ENCODE measurements at regions not wholly inside any gene's neighbourhood (a gene's known extent, or its start where the extent isn't known, plus 50 kb on each side); places are given as distances from the start of the nearest gene placed in this dataset.

DNA sequence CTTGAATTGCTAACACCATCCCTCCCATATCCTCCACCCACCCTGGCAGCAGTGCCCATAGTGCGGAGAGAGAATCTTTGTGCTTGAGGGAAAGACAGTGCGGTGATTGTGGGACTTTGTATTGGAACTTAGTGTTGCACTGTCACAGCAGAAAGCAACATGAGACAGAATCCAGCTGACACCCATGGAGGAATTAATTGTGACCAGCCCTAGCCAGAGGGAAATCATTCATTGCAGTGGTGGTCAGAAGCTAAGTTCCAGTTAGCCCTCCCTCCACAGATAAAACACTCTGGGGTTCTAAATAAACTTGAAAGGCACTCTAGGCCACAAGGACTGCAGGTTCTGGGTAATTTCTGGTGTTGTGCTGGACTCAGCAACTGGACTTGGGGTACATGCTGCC lies 1002.6 kb downstream of the TMTC2 start:
- Mint-ChIP-seq H3K4me1 (ENCODE audit: low read depth, unreplicated experiment) (no peaks in the 10 kb centered on the region), H3K4me3 (ENCODE audit: unreplicated experiment) (no peak overlapping the region), H3K36me3 (ENCODE audit: unreplicated experiment) (no peaks in the 10 kb centered on the region), H3K9me3 (ENCODE audit: unreplicated experiment) (no peaks in the 10 kb centered on the region), H3K27ac (ENCODE audit: unreplicated experiment) (no peak overlapping the region), H3K27me3 (ENCODE audit: unreplicated experiment) (no peaks in the 10 kb centered on the region)
- TF ChIP-seq, protein P1, sequence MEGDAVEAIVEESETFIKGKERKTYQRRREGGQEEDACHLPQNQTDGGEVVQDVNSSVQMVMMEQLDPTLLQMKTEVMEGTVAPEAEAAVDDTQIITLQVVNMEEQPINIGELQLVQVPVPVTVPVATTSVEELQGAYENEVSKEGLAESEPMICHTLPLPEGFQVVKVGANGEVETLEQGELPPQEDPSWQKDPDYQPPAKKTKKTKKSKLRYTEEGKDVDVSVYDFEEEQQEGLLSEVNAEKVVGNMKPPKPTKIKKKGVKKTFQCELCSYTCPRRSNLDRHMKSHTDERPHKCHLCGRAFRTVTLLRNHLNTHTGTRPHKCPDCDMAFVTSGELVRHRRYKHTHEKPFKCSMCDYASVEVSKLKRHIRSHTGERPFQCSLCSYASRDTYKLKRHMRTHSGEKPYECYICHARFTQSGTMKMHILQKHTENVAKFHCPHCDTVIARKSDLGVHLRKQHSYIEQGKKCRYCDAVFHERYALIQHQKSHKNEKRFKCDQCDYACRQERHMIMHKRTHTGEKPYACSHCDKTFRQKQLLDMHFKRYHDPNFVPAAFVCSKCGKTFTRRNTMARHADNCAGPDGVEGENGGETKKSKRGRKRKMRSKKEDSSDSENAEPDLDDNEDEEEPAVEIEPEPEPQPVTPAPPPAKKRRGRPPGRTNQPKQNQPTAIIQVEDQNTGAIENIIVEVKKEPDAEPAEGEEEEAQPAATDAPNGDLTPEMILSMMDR (IDR thresholded peaks at IDR 0.05; ENCODE audit: partially characterized antibody, unreplicated experiment) = no peak
- DNase-seq = no peak

DNA sequence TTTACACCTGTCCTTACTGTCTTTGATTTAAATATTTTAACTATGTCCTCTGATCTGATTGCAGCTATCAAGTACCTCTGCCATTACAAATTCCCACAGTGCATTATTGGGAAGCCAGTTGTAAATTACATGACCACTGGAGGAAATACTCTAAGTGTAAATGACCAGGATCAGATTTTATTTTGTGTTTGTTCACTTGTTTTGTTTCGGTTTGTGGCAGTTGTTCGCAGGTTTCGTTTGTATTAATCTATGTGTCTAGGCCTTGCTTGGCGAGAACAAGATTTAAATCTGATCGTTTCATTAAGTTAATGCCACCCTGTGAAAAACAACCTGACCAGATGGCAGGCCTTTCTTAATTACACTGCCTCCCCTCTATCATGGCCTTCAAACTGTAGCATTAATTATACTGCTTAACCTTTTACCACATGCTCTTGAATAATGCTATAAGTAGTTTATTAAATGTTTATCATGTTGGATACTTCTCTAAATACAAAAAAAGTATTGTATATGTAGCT lies 990.1 kb downstream of the TMTC2 start:
- Mint-ChIP-seq H3K27me3 (ENCODE audit: unreplicated experiment) (no peaks in the 10 kb centered on the region), H3K4me3 (ENCODE audit: unreplicated experiment) (no peak overlapping the region), H3K36me3 (ENCODE audit: unreplicated experiment) (no peaks in the 10 kb centered on the region), H3K27ac (ENCODE audit: unreplicated experiment) (no peak overlapping the region), H3K9me3 (ENCODE audit: unreplicated experiment) (no peaks in the 10 kb centered on the region), H3K4me1 (ENCODE audit: low read depth, unreplicated experiment) (no peaks in the 10 kb centered on the region)
- DNase-seq = no peak
- TF ChIP-seq, protein P1 (IDR thresholded peaks at IDR 0.05; ENCODE audit: partially characterized antibody, unreplicated experiment) = no peak

DNA sequence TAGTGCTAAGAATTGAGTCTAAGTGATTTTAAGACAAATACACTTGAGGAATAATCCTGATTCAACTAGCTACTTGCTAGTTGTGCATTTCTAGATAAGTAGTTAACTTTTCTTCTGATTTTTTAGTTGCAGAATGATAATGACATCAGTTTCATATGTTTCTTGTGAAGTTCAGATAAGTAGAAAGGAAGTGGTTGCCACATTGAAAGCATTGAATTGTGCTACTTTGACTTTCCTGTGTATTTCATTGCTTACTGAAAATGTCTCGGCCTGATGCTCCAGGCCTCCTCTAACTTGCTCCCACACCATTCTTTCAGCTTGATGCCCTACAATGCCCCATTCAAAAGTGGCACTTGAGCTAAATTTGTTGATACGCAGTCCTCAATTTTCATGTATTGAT lies 980.0 kb downstream of the TMTC2 start:
- Mint-ChIP-seq H3K9me3 (ENCODE audit: unreplicated experiment) (peaks cover 4% of the 10 kb centered on the region), H3K4me1 (ENCODE audit: low read depth, unreplicated experiment) (peaks cover 34% of the 10 kb centered on the region), H3K36me3 (ENCODE audit: unreplicated experiment) (peaks cover 5% of the 10 kb centered on the region), H3K27me3 (ENCODE audit: unreplicated experiment) (peaks cover 3% of the 10 kb centered on the region), H3K27ac (ENCODE audit: unreplicated experiment) (no peak overlapping the region), H3K4me3 (ENCODE audit: unreplicated experiment) (no peak overlapping the region)
- TF ChIP-seq, protein P1 (IDR thresholded peaks at IDR 0.05; ENCODE audit: partially characterized antibody, unreplicated experiment) = no peak
- DNase-seq = no peak

DNA sequence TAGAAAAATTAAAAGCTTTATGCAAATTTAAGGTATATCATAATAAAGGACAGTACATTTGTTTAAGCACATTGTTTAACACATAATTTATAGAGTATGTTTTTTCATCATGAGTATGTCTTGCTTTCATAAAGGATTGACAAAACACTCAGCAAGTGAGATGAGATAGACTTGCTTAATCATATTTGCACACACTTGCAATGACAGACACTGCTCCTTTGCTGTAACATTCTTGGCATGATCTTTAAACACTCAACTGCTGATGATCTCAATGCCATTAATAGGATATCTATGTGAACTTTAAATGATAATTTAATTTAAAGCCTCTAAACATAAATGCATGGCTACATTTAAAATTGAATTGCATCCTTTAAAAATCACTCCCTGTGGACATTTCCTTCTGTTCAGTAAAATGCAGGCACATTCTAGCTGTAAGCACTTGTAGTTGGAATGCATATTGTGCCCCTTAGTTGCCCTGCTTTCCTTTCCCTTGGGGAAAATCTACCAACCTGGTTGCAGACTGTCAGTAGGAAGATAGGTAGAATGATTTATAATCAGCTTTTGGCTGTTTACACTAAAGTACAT lies 979.0 kb downstream of the TMTC2 start:
- H3K9me3 Mint-ChIP-seq (ENCODE audit: unreplicated experiment) = peaks cover 4% of the 10 kb centered on the region
- DNase-seq = no peak
- H3K27ac Mint-ChIP-seq (ENCODE audit: unreplicated experiment) = peak overlapping the region; percentile 56

DNA sequence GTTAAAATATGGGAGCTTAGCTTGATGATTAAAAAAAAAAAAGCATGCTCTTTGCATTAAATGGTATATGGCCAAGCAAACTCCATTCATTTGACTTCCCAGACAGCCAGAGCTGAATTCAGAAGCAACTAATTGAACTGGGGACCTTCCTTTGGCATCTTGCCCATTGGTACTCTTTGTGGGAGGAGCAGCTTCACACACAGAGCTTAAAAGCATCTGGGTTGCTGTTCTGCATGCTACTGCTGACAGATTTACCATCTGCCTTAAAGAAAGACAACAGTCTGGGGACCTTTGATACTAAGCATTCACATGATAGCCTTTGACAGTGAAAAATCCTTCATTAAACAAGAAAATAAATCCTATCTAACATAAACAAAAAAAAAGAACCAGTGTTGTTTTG lies 977.9 kb downstream of the TMTC2 start:
- TF ChIP-seq, protein P1 (IDR thresholded peaks at IDR 0.05; ENCODE audit: partially characterized antibody, unreplicated experiment) = no peak
- H3K4me3 Mint-ChIP-seq (ENCODE audit: unreplicated experiment) = no peak overlapping the region
- peaks cover 43% of the 10 kb centered on the region for H3K4me1 Mint-ChIP-seq (ENCODE audit: low read depth, unreplicated experiment)
- H3K36me3 Mint-ChIP-seq (ENCODE audit: unreplicated experiment) = no peaks in the 10 kb centered on the region
- peaks cover 3% of the 10 kb centered on the region for H3K27me3 Mint-ChIP-seq (ENCODE audit: unreplicated experiment)
- H3K27ac Mint-ChIP-seq (ENCODE audit: unreplicated experiment) = peak overlapping the region; percentile 82
- peak; percentile 50 for DNase-seq
- peaks cover 4% of the 10 kb centered on the region for H3K9me3 Mint-ChIP-seq (ENCODE audit: unreplicated experiment)

More for the DNA sequence above, 979.0 kb downstream of the TMTC2 start:
- TF ChIP-seq, protein P1 (IDR thresholded peaks at IDR 0.05; ENCODE audit: partially characterized antibody, unreplicated experiment) = no peak
- Mint-ChIP-seq H3K4me3 (ENCODE audit: unreplicated experiment) (no peak overlapping the region), H3K4me1 (ENCODE audit: low read depth, unreplicated experiment) (peaks cover 38% of the 10 kb centered on the region), H3K36me3 (ENCODE audit: unreplicated experiment) (no peaks in the 10 kb centered on the region), H3K27me3 (ENCODE audit: unreplicated experiment) (peaks cover 3% of the 10 kb centered on the region)

Data from glutamatergic neuron (in vitro differentiated cells).